ENCODE measurements at regions not wholly inside any gene's neighbourhood (a gene's known extent, or its start where the extent isn't known, plus 50 kb on each side); places are given as distances from the start of the nearest gene placed in this dataset.
"Not testable (repeated sequence)": the region's sequence is repeated elsewhere in the genome, so short reads cannot be mapped to it uniquely, and the experiment has no call there.

- H3K27me3 Mint-ChIP-seq, result peaks cover 17% of the 10 kb centered on the region
These were observed 63.5 kb upstream of the CCL21 start for GRCh38 chr9:34773306-34773910.

DNA sequence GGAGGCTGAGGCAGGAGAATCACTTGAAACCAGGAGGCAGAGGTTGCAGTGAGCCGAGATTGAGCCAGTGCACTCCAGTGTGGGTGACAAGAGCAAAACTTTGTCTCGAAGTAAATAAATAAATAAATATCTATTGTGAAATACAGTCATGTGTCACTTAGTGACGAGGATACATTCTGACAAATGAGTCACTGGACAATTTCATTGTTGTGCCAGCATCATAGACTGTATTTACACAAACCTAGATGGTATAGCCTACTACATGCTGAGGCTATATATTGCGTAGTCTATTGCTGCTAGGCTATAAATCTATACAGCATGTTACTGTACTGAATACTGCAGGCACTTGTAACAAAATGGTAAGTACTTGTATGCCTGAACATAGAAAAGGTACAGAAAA lies 61.1 kb upstream of the CCL21 start:
- Mint-ChIP-seq H3K27ac (no peak overlapping the region), H3K4me3 (no peak overlapping the region), H3K9me3 (no peaks in the 10 kb centered on the region), H3K27me3 (peaks cover 25% of the 10 kb centered on the region), H3K36me3 (ENCODE audit: low read depth) (no peaks in the 10 kb centered on the region), H3K4me1 (ENCODE audit: low read depth) (no peaks in the 10 kb centered on the region)
- intact Hi-C loops (cut with micrococcal nuclease), result no loop called here

More at GRCh38 chr9:34773306-34773910, 63.5 kb upstream of the CCL21 start:
- Mint-ChIP-seq H3K4me1 (ENCODE audit: low read depth) (peaks cover 18% of the 10 kb centered on the region), H3K4me3 (no peak overlapping the region), H3K9me3 (no peaks in the 10 kb centered on the region), H3K27ac (no peak overlapping the region), H3K36me3 (ENCODE audit: low read depth) (no peaks in the 10 kb centered on the region)
- intact Hi-C loops (cut with micrococcal nuclease), result no loop called here

DNA sequence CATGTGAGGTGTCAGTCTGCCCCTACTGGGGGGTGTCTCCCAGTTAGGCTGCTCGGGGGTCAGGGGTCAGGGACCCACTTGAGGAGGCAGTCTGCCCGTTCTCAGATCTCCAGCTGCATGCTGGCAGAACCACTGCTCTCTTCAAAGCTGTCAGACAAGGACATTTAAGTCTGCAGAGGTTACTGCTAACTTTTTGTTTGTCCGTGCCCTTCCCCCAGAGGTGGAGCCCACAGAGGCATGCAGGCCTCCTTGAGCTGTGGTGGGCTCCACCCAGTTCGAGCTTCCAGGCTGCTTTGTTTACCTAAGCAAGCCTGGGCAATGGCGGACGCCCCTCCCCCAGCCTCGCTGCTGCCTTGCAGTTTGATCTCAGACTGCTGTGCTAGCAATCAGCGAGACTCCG lies 57.2 kb upstream of the CCL21 start:
- H3K36me3 Mint-ChIP-seq (ENCODE audit: low read depth); H3K9me3 Mint-ChIP-seq; H3K27ac Mint-ChIP-seq; H3K4me3 Mint-ChIP-seq; H3K4me1 Mint-ChIP-seq (ENCODE audit: low read depth); intact Hi-C loops (cut with micrococcal nuclease): not testable (repeated sequence)
- H3K27me3 Mint-ChIP-seq, result peaks cover 11% of the 10 kb centered on the region

GRCh38 chr9:34760196-34761040 lies 50.5 kb upstream of the CCL21 start:
- not testable (repeated sequence) for H3K4me3 Mint-ChIP-seq; H3K9me3 Mint-ChIP-seq; H3K4me1 Mint-ChIP-seq (ENCODE audit: low read depth)

More at GRCh38 chr9:34760196-34761040, 50.5 kb upstream of the CCL21 start:
- peaks cover 31% of the 10 kb centered on the region for H3K27me3 Mint-ChIP-seq
- H3K36me3 Mint-ChIP-seq (ENCODE audit: low read depth); intact Hi-C loops (cut with micrococcal nuclease); H3K27ac Mint-ChIP-seq: not testable (repeated sequence)

Measured in dendritic cell treated with granulocyte-macrophage colony-stimulating factor and Interleukin-4, amounts not matched to agents 40 ng/mL and 50 ng/mL, for 4 days (primary cell).